Mammary epithelial cell (primary cell): ENCODE measurements at regions not wholly inside any gene's neighbourhood (a gene's known extent, or its start where the extent isn't known, plus 50 kb on each side); places are given as distances from the start of the nearest gene placed in this dataset.

Experiments
- EZH2 ChIP-seq: IDR thresholded peaks from 2 replicates; pipeline ENCODE4 v1.6.1; 2012; ENCODE audit warnings: low read length, inconsistent platforms, borderline replicate concordance
- TF ChIP-seq, protein P1 (sequence below), 2 donors: IDR thresholded peaks in 1 of 2; conservative IDR thresholded peaks in 1 of 2; 2 replicates each; pipeline ENCODE4 v1.5.1; 2011 to 2012; ENCODE audit warnings: inconsistent platforms in 2 of 2, low read length in 2 of 2, mild to moderate bottlenecking in 2 of 2, control low read depth in 1 of 2, low read depth in 1 of 2; ENCODE audit not compliant: insufficient read depth in 1 of 2; ENCODE audit errors: extremely low read depth in 1 of 2

DNA sequence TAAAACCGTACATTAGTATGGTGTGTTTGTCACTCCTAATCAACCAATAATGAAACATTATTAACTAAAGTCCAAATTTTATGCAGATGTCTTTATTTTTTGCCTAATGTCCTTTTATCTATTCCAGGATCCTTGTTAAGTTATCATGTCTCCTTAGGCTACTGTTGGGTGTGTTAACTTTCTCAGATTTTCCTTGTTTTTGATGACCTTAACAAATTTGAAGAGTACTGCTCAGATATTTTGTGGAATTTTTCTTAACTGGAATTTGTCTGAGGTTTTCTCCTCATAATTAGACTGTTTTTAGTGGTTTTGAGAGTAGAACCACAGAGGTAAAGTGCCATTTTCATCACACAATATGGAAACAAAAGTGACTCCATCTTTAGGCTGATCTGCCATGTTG lies 406.3 kb downstream of the MEI4 start:
- TF ChIP-seq EZH2 = no peak
- TF ChIP-seq, protein P1, sequence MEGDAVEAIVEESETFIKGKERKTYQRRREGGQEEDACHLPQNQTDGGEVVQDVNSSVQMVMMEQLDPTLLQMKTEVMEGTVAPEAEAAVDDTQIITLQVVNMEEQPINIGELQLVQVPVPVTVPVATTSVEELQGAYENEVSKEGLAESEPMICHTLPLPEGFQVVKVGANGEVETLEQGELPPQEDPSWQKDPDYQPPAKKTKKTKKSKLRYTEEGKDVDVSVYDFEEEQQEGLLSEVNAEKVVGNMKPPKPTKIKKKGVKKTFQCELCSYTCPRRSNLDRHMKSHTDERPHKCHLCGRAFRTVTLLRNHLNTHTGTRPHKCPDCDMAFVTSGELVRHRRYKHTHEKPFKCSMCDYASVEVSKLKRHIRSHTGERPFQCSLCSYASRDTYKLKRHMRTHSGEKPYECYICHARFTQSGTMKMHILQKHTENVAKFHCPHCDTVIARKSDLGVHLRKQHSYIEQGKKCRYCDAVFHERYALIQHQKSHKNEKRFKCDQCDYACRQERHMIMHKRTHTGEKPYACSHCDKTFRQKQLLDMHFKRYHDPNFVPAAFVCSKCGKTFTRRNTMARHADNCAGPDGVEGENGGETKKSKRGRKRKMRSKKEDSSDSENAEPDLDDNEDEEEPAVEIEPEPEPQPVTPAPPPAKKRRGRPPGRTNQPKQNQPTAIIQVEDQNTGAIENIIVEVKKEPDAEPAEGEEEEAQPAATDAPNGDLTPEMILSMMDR (conservative IDR thresholded peaks at IDR 0.05 in 1 of 2, IDR thresholded peaks at IDR 0.05 in 1 of 2; ENCODE audit: extremely low read depth in 1 of 2, insufficient read depth in 1 of 2, low read depth in 1 of 2, low read length in 2 of 2) = no peak
